Stomach (tissue), 8 donors: ENCODE measurements at regions not wholly inside any gene's neighbourhood (a gene's known extent, or its start where the extent isn't known, plus 50 kb on each side); places are given as distances from the start of the nearest gene placed in this dataset.

Experiments used
- DNase-seq, 2 donors: peaks; one replicate each; pipeline versions ENCODE4 v3.0.0 to v3.0.0-alpha.2; 2013 to 2019
- H3K27ac ChIP-seq, 5 donors: fragments of 200-600 bp in 4 of 5; sonication (generic) in 4 of 5; one replicate each; pipeline ENCODE4 v1.5.1; 2013 to 2019; ENCODE audit warnings: mild to moderate bottlenecking in 1 of 5, moderate library complexity in 1 of 5
- H3K27me3 ChIP-seq, 3 donors: fragments of 200-600 bp; sonication (generic); one replicate each; pipeline ENCODE4 v1.5.1; 2017 to 2019; ENCODE audit warnings: mixed run types in 1 of 3
- H3K36me3 ChIP-seq, 4 donors: fragments of 200-600 bp; sonication (generic); 1 replicate in 3 of 4; 2 replicates in 1 of 4; pipeline ENCODE4 v1.5.1; 2016 to 2019
- H3K4me1 ChIP-seq, 4 donors: fragments of 200-600 bp; sonication (generic); one replicate each; pipeline ENCODE4 v1.5.1; 2016 to 2019
- H3K4me3 ChIP-seq, 4 donors: fragments of 200-600 bp; sonication (generic) in 3 of 4; one replicate each; pipeline ENCODE4 v1.5.1; 2016 to 2019; ENCODE audit warnings: mild to moderate bottlenecking in 1 of 4
- H3K9me3 ChIP-seq, 4 donors: fragments of 200-600 bp; sonication (generic); one replicate each; pipeline ENCODE4 v1.5.1; 2016 to 2019
- CTCF ChIP-seq, 7 experiments: fragments of 450-650 bp in 4 of 7; fragments of 200-600 bp in 3 of 7; sonication (generic) in 3 of 7; IDR thresholded peaks; one replicate each; pipeline ENCODE4 v1.5.1; 2016 to 2019; ENCODE audit warnings: antibody characterized with exemption in 7 of 7, control low read depth in 2 of 7, mild to moderate bottlenecking in 1 of 7
- EP300 ChIP-seq: sonication (generic); formaldehyde crosslinking; IDR thresholded peaks from one replicate; pipeline ENCODE4 v1.6.1; 2017; ENCODE audit warnings: antibody characterized with exemption
- POLR2A ChIP-seq, 4 donors: fragments of 450-650 bp; IDR thresholded peaks; one replicate each; pipeline ENCODE4 v1.6.1; 2016; ENCODE audit warnings: antibody characterized with exemption in 4 of 4, control low read depth in 2 of 4, mild to moderate bottlenecking in 1 of 4, moderate library complexity in 1 of 4
- POLR2AphosphoS5 ChIP-seq, 3 donors: sonication (generic); formaldehyde crosslinking; IDR thresholded peaks; one replicate each; pipeline ENCODE4 v1.6.1; 2016; ENCODE audit warnings: antibody characterized with exemption in 3 of 3
- WGBS, 5 donors: extraction: QIAGEN DNeasy Blood & Tissue Kit in 3 of 5; methylation state at CpG; one replicate each; pipeline versions ENCODE4 v1.1.5 to v1.1.7; 2013 to 2018; 5-methylcytosine and 5-hydroxymethylcytosine counted together
- intact Hi-C: fragments of 100-400 bp; cut with DNase I; formaldehyde crosslinking; loops from one replicate; pipeline ENCODE4 v1.15.1; 2023; ENCODE audit warnings: low total_unique reads
- donor health status: healthy with polysubstance abuse.
- donor health status: Bipolar disorder and iron deficiency.
- donor health status: healthy.

DNA sequence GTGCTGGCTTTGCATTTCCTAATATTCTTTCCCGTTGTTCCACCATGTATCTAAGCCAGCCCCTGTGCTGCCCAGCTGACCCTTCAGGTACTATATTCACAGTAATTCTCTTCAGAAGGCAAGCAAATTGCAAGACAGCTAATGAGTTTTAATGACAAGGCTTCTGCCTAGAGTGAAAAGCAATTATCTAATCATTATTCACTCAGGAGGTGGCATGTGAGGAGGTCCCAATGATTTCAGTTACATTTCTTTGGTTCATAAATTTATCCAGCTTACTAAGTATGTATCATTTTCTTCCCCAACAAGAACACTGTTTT, 123.0 kb downstream of the RASGEF1B start:
- peaks cover 0 to 6% (median 3%) of the 10 kb centered on the region in 4 donors for H3K4me1 ChIP-seq
- WGBS, 5 donors = 59 to 77% (median 72%) methylated on average over 1 of the region's 1 CpG
- no peak overlapping the region for H3K27ac ChIP-seq
- H3K9me3 ChIP-seq = no peaks in the 10 kb centered on the region
- TF ChIP-seq CTCF (IDR thresholded peaks at IDR 0.05) (no peak), POLR2AphosphoS5 (IDR thresholded peaks at IDR 0.05) (no peak), EP300 (no peak), POLR2A (IDR thresholded peaks at IDR 0.05) (no peak)
- no peaks in the 10 kb centered on the region for H3K36me3 ChIP-seq
- DNase-seq = no peak
- no peak overlapping the region for H3K4me3 ChIP-seq
- intact Hi-C loops = no loop called here
- H3K27me3 ChIP-seq = no peaks in the 10 kb centered on the region

DNA sequence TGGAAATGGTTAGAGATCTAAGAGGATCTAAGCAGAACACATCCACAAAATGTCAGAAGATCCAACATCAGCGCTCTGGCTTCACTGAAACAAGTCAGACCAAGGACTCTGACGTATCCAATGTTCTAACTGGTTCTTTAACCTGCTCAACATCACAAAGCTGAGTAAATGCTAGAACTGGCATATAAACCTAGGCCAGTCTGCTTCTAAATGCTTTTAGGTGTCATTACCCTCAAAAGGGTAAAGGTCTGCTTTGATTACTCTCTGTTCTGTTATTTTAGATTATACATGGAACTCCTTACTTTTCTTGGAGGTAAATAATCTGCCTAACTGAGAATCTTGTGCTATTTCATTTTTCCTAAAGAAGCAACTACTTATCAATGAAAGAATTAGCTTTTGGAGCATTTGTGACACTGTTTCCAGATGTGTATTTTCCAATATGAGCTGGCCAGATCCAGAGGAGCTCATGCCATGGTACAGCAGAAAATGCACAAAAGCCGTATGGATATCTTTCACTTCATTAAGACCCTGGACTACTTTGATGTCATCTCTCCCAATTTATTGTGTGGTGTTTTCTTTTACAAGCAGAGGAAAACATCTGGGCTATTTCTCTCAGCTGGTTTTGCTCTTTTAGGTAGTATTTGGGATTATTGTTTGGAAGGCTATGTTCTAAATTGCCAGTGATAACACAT, 123.5 kb downstream of the RASGEF1B start:
- H3K9me3 ChIP-seq = no peaks in the 10 kb centered on the region
- no peaks in the 10 kb centered on the region for H3K27me3 ChIP-seq
- no peak overlapping the region for H3K27ac ChIP-seq
- H3K4me3 ChIP-seq = no peak overlapping the region
- DNase-seq = no peak
- TF ChIP-seq CTCF (IDR thresholded peaks at IDR 0.05) = no peak
- H3K36me3 ChIP-seq = no peaks in the 10 kb centered on the region
- intact Hi-C loops = no loop called here
- WGBS, 5 donors = 84 to 91% (median 85%) methylated on average over 3 of the region's 3 CpGs
- H3K4me1 ChIP-seq = peaks cover 0 to 6% (median 3%) of the 10 kb centered on the region in 4 donors

DNA sequence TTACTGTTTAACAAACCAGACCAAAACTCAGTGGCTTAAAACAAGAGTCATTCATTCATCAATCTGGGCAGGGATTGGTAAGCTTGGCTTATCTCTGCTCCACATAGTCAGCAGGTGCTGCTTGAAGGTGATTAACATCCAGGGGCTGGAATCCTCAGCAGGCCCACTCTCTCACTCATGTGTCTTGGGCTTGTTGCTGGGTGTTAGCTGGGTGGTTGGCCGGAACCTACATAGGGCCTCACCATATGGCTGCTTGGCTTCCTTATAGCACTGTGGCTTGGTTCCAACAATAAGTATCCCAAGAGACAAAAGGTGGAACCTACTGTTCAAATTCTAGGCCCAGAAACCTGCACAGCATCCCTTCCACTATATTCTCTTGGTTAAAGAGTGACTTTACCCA, 125.0 kb downstream of the RASGEF1B start:
- no peaks in the 10 kb centered on the region for H3K36me3 ChIP-seq
- H3K9me3 ChIP-seq = no peaks in the 10 kb centered on the region
- WGBS, 5 donors = 95 to 100% (median 100%) methylated on average over 1 of the region's 1 CpG
- no peak for TF ChIP-seq POLR2A (IDR thresholded peaks at IDR 0.05)
- TF ChIP-seq EP300 = no peak
- TF ChIP-seq CTCF (IDR thresholded peaks at IDR 0.05) = no peak
- TF ChIP-seq POLR2AphosphoS5 (IDR thresholded peaks at IDR 0.05) = no peak
- H3K27me3 ChIP-seq = no peaks in the 10 kb centered on the region
- H3K4me3 ChIP-seq = no peak overlapping the region
- no peak for DNase-seq
- no peak overlapping the region for H3K27ac ChIP-seq
- peaks cover 0 to 3% (median 2%) of the 10 kb centered on the region in 4 donors for H3K4me1 ChIP-seq
- intact Hi-C loops = no loop called here

DNA sequence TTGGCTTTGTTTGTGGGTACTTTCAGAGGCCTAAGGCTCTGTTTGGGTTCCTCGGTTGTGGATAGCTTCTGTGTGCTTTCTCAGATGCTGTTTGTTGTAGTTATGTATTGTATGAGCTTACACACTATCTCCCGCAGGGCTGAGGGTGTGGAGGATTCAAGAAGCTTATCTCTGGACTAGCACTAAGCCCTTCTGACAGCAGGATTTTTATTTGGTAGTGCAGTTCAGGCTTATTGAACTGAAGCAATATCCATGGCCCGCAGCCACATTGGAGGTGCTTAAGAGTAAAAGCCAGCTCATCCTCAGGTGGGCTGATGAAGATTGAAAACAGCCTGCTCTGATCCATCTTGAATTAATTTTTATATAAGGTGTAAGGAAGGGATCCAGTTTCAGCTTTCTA, 128.2 kb downstream of the RASGEF1B start:
- no peaks in the 10 kb centered on the region for H3K4me1 ChIP-seq
- 68 to 77% (median 75%) methylated on average over 3 of the region's 3 CpGs for WGBS, 5 donors
- TF ChIP-seq CTCF (IDR thresholded peaks at IDR 0.05) = no peak
- intact Hi-C loops = no loop called here
- no peak for DNase-seq
- no peak overlapping the region for H3K27ac ChIP-seq
- no peak overlapping the region for H3K4me3 ChIP-seq
- H3K27me3 ChIP-seq = no peaks in the 10 kb centered on the region
- no peaks in the 10 kb centered on the region for H3K36me3 ChIP-seq
- no peaks in the 10 kb centered on the region for H3K9me3 ChIP-seq
